ENCODE measurements at regions not wholly inside any gene's neighbourhood (a gene's known extent, or its start where the extent isn't known, plus 50 kb on each side); places are given as distances from the start of the nearest gene placed in this dataset.

DNA sequence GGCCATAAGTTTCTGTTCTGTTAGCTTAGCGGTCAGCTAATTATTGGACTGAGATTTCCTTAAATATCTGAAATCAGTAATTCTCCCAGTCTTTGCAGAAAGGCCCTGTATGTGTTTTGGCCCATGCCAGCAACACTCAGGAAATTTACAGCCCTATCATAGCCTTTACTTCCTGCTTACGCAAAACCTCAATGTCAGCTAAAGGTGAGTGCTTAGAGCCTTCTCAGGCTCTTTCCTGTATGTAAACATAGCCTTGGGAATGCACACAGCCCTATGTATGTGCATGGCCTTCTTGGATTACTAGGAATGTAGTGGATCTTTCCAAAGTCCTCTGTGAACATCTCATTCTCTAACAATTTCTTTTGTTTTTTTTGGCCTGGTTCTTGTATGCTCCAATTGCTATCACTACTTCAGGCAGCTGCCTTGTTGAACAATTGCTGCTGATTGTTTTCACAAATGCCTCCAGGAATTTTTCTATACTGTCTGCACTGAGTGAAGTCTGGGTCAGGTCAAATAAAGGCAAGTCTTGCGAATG is 200.0 kb downstream of the PPP1R2C start:
- TF ChIP-seq, protein P1, sequence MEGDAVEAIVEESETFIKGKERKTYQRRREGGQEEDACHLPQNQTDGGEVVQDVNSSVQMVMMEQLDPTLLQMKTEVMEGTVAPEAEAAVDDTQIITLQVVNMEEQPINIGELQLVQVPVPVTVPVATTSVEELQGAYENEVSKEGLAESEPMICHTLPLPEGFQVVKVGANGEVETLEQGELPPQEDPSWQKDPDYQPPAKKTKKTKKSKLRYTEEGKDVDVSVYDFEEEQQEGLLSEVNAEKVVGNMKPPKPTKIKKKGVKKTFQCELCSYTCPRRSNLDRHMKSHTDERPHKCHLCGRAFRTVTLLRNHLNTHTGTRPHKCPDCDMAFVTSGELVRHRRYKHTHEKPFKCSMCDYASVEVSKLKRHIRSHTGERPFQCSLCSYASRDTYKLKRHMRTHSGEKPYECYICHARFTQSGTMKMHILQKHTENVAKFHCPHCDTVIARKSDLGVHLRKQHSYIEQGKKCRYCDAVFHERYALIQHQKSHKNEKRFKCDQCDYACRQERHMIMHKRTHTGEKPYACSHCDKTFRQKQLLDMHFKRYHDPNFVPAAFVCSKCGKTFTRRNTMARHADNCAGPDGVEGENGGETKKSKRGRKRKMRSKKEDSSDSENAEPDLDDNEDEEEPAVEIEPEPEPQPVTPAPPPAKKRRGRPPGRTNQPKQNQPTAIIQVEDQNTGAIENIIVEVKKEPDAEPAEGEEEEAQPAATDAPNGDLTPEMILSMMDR (conservative IDR thresholded peaks at IDR 0.05; ENCODE audit: low read length): no peak
- no peak for TF ChIP-seq EZH2phosphoT487 (IDR thresholded peaks at IDR 0.05; ENCODE audit: borderline replicate concordance)

Measured in Loucy (cell line).